BJ (cell line): ENCODE measurements at regions not wholly inside any gene's neighbourhood (a gene's known extent, or its start where the extent isn't known, plus 50 kb on each side); places are given as distances from the start of the nearest gene placed in this dataset.

Experiments used
- CTCF ChIA-PET: fragments of 350-600 bp; formaldehyde crosslinking; extraction: SDS; loops from one replicate; lab custom pipeline; 2021; ENCODE audit warnings: antibody characterized with exemption, inconsistent platforms; lab: Yijun Ruan, JAX
- POLR2A ChIA-PET: fragments of 300-600 bp; sonication (Branson Sonifier 250); formaldehyde crosslinking; extraction: SDS; loops from one replicate; lab custom pipeline; 2021; ENCODE audit warnings: antibody characterized with exemption; lab: Charles Lee
- DNase-seq: peaks from one replicate; pipeline ENCODE4 v3.0.0-alpha.2; 2011; ENCODE audit warnings: low read depth
- H3K27me3 ChIP-seq: 2 replicates; pipeline ENCODE4 v1.6.0; 2011; ENCODE audit warnings: low read length; ENCODE audit not compliant: control insufficient read depth, insufficient read depth
- H3K36me3 ChIP-seq: 2 replicates; pipeline ENCODE4 v1.5.1; 2011; ENCODE audit warnings: low read length; ENCODE audit not compliant: control insufficient read depth, insufficient read depth
- H3K4me3 ChIP-seq: 2 replicates; pipeline ENCODE4 v1.5.1; 2011; ENCODE audit warnings: low read depth, mild to moderate bottlenecking, control low read depth, low read length
- CTCF ChIP-seq: IDR thresholded peaks from 2 replicates; pipeline ENCODE4 v1.5.1; 2011; ENCODE audit warnings: low read depth, mild to moderate bottlenecking, control low read depth, inconsistent platforms, low read length, moderate library complexity; ENCODE audit not compliant: insufficient read depth

DNA sequence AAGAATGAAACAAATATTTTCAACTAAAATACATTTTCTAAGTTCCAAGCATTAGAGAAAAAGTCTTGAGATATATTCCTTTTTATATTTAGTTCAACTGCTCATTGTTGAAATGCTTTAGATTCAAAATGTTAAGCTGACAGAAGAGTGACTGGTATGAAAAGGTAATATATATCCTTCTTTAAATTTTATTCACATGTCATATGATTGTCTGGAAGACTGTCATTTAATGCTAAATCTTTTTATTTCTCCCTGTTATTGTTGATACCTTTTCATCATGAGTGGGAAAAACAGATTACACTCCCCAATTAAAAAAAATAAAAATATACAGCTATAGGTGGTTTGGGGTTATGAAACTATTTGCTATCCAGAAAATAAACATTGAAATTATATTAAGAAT is 965.4 kb downstream of the JRKL start:
- ChIA-PET CTCF (interaction anchor here (0.6 kb wide), 1 partner anchor 679 kb away, joined by 3 read pairs; no protein-coding TSS in a partner anchor), POLR2A (no interaction called here)
- Histone ChIP-seq H3K36me3 (no peaks in the 10 kb centered on the region), H3K27me3 (no peaks in the 10 kb centered on the region), H3K4me3 (no peak overlapping the region)
- DNase-seq = no peak
- TF ChIP-seq CTCF = no peak

DNA sequence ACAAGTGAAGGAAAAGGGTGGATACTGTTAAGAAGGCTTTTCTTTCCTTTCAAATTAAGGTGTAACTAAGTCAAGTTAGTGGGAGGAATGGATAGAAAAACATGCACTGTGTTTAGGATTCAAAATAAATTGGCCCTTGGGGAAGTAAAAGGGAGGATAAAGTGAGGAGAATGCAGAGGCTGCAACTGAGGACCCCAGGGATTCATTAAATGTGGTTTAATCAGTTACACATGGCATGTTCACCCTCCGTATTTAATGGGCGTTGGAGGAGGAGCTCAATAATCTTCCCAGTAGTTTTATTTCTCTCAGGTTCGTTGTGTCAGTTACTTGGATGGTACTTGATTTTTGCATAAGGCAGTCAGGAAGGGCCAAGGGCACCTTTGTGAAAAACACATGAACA is 966.3 kb downstream of the JRKL start:
- Histone ChIP-seq H3K4me3 (no peak overlapping the region), H3K27me3 (no peaks in the 10 kb centered on the region), H3K36me3 (no peaks in the 10 kb centered on the region)
- POLR2A ChIA-PET = no interaction called here
- DNase-seq = no peak
- CTCF ChIA-PET = no interaction called here
- no peak for TF ChIP-seq CTCF

GRCh38 chr11:97359016-97359415 is 969.2 kb downstream of the JRKL start:
- TF ChIP-seq CTCF = no peak
- ChIA-PET POLR2A (no interaction called here), CTCF (no interaction called here)
- no peaks in the 10 kb centered on the region for H3K27me3 ChIP-seq
- no peak for DNase-seq
- no peak overlapping the region for H3K4me3 ChIP-seq
- no peaks in the 10 kb centered on the region for H3K36me3 ChIP-seq

GRCh38 chr11:97361812-97362378 is 972.1 kb downstream of the JRKL start:
- DNase-seq = no peak
- CTCF ChIA-PET = no interaction called here
- POLR2A ChIA-PET = no interaction called here
- Histone ChIP-seq H3K27me3 (no peaks in the 10 kb centered on the region), H3K36me3 (no peaks in the 10 kb centered on the region), H3K4me3 (no peak overlapping the region)
- TF ChIP-seq CTCF = no peak

DNA sequence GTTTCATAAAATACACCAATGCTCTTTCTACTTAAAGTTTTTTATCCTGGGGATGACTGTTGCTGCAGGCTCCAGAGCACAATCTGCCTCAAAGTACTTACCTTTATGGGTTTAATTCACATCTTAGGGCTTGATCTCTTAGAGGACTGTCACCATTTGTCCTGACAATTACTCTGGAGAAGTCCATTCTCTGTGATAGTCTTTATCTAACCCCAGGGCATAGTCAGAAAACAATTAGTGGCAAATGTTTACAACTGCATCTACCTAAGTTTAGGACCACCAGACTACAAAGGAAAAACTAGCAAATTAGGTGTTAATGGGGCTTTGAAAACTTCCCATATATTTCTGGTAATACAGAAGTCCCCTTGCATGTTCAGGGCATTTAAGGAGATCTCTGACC is 973.5 kb downstream of the JRKL start:
- Histone ChIP-seq H3K4me3 (no peak overlapping the region), H3K27me3 (no peaks in the 10 kb centered on the region), H3K36me3 (no peaks in the 10 kb centered on the region)
- CTCF ChIA-PET = no interaction called here
- no peak for TF ChIP-seq CTCF
- POLR2A ChIA-PET = no interaction called here
- DNase-seq = no peak
